ENCODE measurements at regions not wholly inside any gene's neighbourhood (a gene's known extent, or its start where the extent isn't known, plus 50 kb on each side); places are given as distances from the start of the nearest gene placed in this dataset.
A peak's percentile ranks its signal among the peaks of the same experiment; 100 is the strongest.
"Not testable (repeated sequence)": the region's sequence is repeated elsewhere in the genome, so short reads cannot be mapped to it uniquely, and the experiment has no call there.

GRCh38 chr10:105733924-105734323 lies 1092.8 kb downstream of the SORCS3 start:
- DNase-seq (ENCODE audit: extremely low spot score), result peak; percentile 2
- H3K4me1 ChIP-seq, result no peaks in the 10 kb centered on the region
- H3K36me3 ChIP-seq, result no peaks in the 10 kb centered on the region
- H3K4me3 ChIP-seq, result no peak overlapping the region
- H3K27ac ChIP-seq (replicated peaks in 1 of 4), result no peak overlapping the region
- TF ChIP-seq EP300 (IDR thresholded peaks at IDR 0.05) (no peak), POLR2A (IDR thresholded peaks at IDR 0.05; ENCODE audit: low read depth) (no peak), POLR2AphosphoS5 (IDR thresholded peaks at IDR 0.05) (no peak), CTCF (IDR thresholded peaks at IDR 0.05) (no peak)
- H3K27me3 ChIP-seq, result no peaks in the 10 kb centered on the region
- H3K9me3 ChIP-seq, result no peaks in the 10 kb centered on the region
- intact Hi-C loops (cut with DNase I), result no loop called here

GRCh38 chr10:105729428-105729827 lies 1088.3 kb downstream of the SORCS3 start:
- H3K4me3 ChIP-seq, result no peak overlapping the region
- H3K36me3 ChIP-seq, result no peaks in the 10 kb centered on the region
- no peak for TF ChIP-seq CTCF (IDR thresholded peaks at IDR 0.05)
- no peak for TF ChIP-seq POLR2A (IDR thresholded peaks at IDR 0.05; ENCODE audit: low read depth)
- TF ChIP-seq EP300 (IDR thresholded peaks at IDR 0.05), result no peak
- no peak for TF ChIP-seq POLR2AphosphoS5 (IDR thresholded peaks at IDR 0.05)
- H3K27ac ChIP-seq (replicated peaks in 1 of 4), result no peak overlapping the region
- no peaks in the 10 kb centered on the region for H3K4me1 ChIP-seq
- intact Hi-C loops (cut with DNase I), result no loop called here
- DNase-seq (ENCODE audit: extremely low spot score), result peak; percentile 50
- H3K27me3 ChIP-seq, result no peaks in the 10 kb centered on the region
- 69% methylated on average over 1 of the region's 1 CpG for whole genome bisulfite sequencing
- H3K9me3 ChIP-seq, result no peaks in the 10 kb centered on the region

- DNase-seq (ENCODE audit: extremely low spot score), result peak; percentile 84
- H3K27ac ChIP-seq (replicated peaks in 1 of 4); intact Hi-C loops (cut with DNase I); H3K36me3 ChIP-seq; H3K4me3 ChIP-seq; H3K9me3 ChIP-seq; H3K4me1 ChIP-seq; H3K27me3 ChIP-seq: not testable (repeated sequence)
- 80% methylated on average over 2 of the region's 2 CpGs for WGBS
Measured at GRCh38 chr10:105727586-105727985, 1086.5 kb downstream of the SORCS3 start.

- peak; percentile 21 for DNase-seq (ENCODE audit: extremely low spot score)
- no peak for TF ChIP-seq POLR2A (IDR thresholded peaks at IDR 0.05; ENCODE audit: low read depth)
- no peak for TF ChIP-seq EP300 (IDR thresholded peaks at IDR 0.05)
- no peaks in the 10 kb centered on the region for H3K27me3 ChIP-seq
- H3K4me1 ChIP-seq, result no peaks in the 10 kb centered on the region
- H3K9me3 ChIP-seq, result no peaks in the 10 kb centered on the region
- H3K4me3 ChIP-seq, result no peak overlapping the region
- intact Hi-C loops (cut with DNase I), result no loop called here
- H3K36me3 ChIP-seq, result no peaks in the 10 kb centered on the region
- WGBS, result 79% methylated on average over 2 of the region's 2 CpGs
- H3K27ac ChIP-seq (replicated peaks in 1 of 4), result no peak overlapping the region
Measured at GRCh38 chr10:105727131-105727530, 1086.0 kb downstream of the SORCS3 start.

- H3K27me3 ChIP-seq, result no peaks in the 10 kb centered on the region
- H3K9me3 ChIP-seq, result no peaks in the 10 kb centered on the region
- H3K4me3 ChIP-seq, result no peak overlapping the region
- TF ChIP-seq POLR2A (IDR thresholded peaks at IDR 0.05; ENCODE audit: low read depth) (no peak), CTCF (IDR thresholded peaks at IDR 0.05) (no peak), EP300 (IDR thresholded peaks at IDR 0.05) (no peak), POLR2AphosphoS5 (IDR thresholded peaks at IDR 0.05) (no peak)
- WGBS, result 90% methylated on average over 3 of the region's 3 CpGs
- peak; percentile 29 for DNase-seq (ENCODE audit: extremely low spot score)
- no peaks in the 10 kb centered on the region for H3K4me1 ChIP-seq
- H3K27ac ChIP-seq (replicated peaks in 1 of 4), result no peak overlapping the region
- intact Hi-C loops (cut with DNase I), result no loop called here
- H3K36me3 ChIP-seq, result no peaks in the 10 kb centered on the region
Measured at GRCh38 chr10:105726149-105726548, 1085.1 kb downstream of the SORCS3 start.

GRCh38 chr10:105725007-105725406 lies 1083.9 kb downstream of the SORCS3 start:
- Histone ChIP-seq H3K36me3 (no peaks in the 10 kb centered on the region), H3K4me1 (no peaks in the 10 kb centered on the region), H3K27me3 (no peaks in the 10 kb centered on the region), H3K9me3 (no peaks in the 10 kb centered on the region), H3K4me3 (no peak overlapping the region), H3K27ac (replicated peaks in 1 of 4) (no peak overlapping the region)
- peak; percentile 78 for DNase-seq (ENCODE audit: extremely low spot score)
- WGBS, result 89% methylated on average over 8 of the region's 8 CpGs
- no peak for TF ChIP-seq EP300 (IDR thresholded peaks at IDR 0.05)
- intact Hi-C loops (cut with DNase I), result no loop called here

All from esophagus muscularis mucosa (tissue), 4 donors.